ENCODE measurements at regions not wholly inside any gene's neighbourhood (a gene's known extent, or its start where the extent isn't known, plus 50 kb on each side); places are given as distances from the start of the nearest gene placed in this dataset.

GRCh38 chr9:107172160-107172978, 110.7 kb upstream of the RAD23B start:
- TF ChIP-seq, protein P1, sequence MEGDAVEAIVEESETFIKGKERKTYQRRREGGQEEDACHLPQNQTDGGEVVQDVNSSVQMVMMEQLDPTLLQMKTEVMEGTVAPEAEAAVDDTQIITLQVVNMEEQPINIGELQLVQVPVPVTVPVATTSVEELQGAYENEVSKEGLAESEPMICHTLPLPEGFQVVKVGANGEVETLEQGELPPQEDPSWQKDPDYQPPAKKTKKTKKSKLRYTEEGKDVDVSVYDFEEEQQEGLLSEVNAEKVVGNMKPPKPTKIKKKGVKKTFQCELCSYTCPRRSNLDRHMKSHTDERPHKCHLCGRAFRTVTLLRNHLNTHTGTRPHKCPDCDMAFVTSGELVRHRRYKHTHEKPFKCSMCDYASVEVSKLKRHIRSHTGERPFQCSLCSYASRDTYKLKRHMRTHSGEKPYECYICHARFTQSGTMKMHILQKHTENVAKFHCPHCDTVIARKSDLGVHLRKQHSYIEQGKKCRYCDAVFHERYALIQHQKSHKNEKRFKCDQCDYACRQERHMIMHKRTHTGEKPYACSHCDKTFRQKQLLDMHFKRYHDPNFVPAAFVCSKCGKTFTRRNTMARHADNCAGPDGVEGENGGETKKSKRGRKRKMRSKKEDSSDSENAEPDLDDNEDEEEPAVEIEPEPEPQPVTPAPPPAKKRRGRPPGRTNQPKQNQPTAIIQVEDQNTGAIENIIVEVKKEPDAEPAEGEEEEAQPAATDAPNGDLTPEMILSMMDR (IDR thresholded peaks at IDR 0.05; ENCODE audit: low read depth, low read length, missing control alignments) = peak; percentile 87
- DNase-seq (ENCODE audit: extremely low read depth, low read depth) = peak; percentile 63
- no peak overlapping the region for H3K4me3 ChIP-seq (replicated peaks; ENCODE audit: low read depth, low read length)

DNA sequence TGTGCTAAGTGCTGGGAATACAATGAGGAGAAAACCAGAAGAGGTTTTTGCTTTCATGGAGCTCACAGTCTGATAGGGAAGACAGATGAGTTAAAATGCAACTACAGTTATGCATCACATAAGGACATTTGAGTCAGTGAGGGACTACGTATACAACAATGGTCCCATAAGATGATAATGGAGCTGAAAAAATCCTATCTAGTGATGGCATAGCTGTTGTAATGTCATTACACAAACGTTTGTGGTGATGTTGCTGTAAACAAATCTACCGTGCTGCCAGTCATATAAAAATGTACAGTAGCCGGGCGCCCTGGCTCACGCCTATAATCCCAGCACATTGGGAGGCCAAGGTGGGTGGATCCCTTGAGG, 110.1 kb upstream of the RAD23B start:
- TF ChIP-seq, protein P1 (IDR thresholded peaks at IDR 0.05; ENCODE audit: low read depth, low read length, missing control alignments) = no peak
- no peak overlapping the region for H3K4me3 ChIP-seq (replicated peaks; ENCODE audit: low read depth, low read length)
- no peak for DNase-seq (ENCODE audit: extremely low read depth, low read depth)

- H3K4me3 ChIP-seq (replicated peaks; ENCODE audit: low read depth, low read length) = no peak overlapping the region
- TF ChIP-seq, protein P1 (IDR thresholded peaks at IDR 0.05; ENCODE audit: low read depth, low read length, missing control alignments) = no peak
- DNase-seq (ENCODE audit: extremely low read depth, low read depth) = no peak
These were observed 109.5 kb upstream of the RAD23B start for GRCh38 chr9:107173422-107174180.

DNA sequence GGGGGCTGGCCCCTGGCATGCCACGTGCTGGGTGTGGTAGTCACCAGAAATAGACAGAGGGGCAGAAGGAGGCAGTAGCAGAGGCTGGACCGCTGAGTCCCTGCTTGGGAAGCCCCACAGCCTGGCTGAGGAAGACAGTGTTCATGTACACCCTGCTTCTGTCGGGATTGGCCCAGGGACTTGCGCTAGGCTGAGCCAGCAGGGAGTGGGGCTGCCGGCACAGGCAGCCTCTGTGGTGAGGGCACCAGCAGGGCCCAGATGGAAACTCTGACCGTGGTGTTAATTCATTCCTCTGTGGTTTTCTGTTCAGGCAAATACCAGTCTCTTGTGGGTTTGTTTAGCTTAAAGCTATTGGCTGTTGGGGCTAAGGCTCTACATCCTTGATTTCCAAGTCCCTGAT, 108.6 kb upstream of the RAD23B start:
- no peak for DNase-seq (ENCODE audit: extremely low read depth, low read depth)
- H3K4me3 ChIP-seq (replicated peaks; ENCODE audit: low read depth, low read length) = no peak overlapping the region
- TF ChIP-seq, protein P1 (IDR thresholded peaks at IDR 0.05; ENCODE audit: low read depth, low read length, missing control alignments) = no peak

DNA sequence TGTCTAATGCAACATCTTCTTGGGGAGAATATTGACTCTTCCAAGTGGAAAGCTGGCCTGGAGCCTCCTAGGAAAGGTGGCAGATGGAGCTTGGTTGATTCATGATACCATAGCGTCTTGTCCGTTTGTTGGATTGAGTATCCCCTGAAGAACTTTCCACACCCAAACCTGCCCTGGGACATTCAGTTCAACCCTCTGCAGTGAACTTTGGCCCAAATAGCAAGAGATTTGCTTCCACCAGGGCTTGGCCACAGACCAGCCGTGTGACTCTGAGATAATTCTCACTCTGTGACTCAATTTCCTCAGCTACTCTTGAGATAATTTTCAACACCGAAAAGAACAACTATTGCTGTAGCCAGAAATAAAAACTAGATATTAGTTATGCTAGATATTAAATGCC, 108.0 kb upstream of the RAD23B start:
- DNase-seq (ENCODE audit: extremely low read depth, low read depth) = no peak
- TF ChIP-seq, protein P1 (IDR thresholded peaks at IDR 0.05; ENCODE audit: low read depth, low read length, missing control alignments) = no peak

DNA sequence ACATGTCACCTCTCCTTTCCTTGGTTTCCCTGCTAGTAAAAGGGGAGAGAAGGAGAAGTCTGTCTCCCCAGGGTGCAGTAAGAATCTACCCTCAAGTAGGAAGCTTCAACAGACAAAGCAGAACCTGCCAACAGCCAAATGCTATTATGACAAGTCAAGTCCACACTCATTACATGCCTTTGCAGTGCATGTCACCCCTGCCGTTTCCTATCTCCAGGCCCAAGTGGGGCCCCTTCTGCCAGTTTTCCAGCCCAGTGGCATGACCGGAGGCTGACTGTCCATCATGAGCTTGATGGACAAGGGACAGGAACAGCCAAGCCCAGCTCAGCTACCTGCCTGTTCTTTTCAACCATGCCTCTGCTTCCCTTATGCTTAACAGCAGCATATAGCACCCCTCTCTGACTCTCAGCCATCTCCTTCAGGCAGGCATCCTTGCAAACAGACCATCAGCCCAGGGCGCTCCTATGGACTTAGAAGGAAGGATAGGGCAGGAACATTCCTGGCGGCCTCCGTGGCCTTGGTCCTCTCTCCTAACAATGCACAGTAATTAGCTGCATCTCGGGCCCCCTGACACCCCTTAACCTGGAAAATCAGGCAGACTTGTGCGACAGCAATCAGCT, 107.2 kb upstream of the RAD23B start:
- TF ChIP-seq, protein P1 (IDR thresholded peaks at IDR 0.05; ENCODE audit: low read depth, low read length, missing control alignments) = no peak
- no peak overlapping the region for H3K4me3 ChIP-seq (replicated peaks; ENCODE audit: low read depth, low read length)
- DNase-seq (ENCODE audit: extremely low read depth, low read depth) = no peak

More for the DNA sequence above, 108.0 kb upstream of the RAD23B start:
- no peak overlapping the region for H3K4me3 ChIP-seq (replicated peaks; ENCODE audit: low read depth, low read length)

All from HFF-Myc (cell line).